ENCODE measurements at regions not wholly inside any gene's neighbourhood (a gene's known extent, or its start where the extent isn't known, plus 50 kb on each side); places are given as distances from the start of the nearest gene placed in this dataset.

GRCh38 chr1:229098903-229099578 lies 171.9 kb upstream of the RAB4A start (continued):
- 0 out of 2 replicates have a peak, but pooled peaks have one; percentile 44 for TF ChIP-seq RFXAP (CRISPR knock-in tag; IDR thresholded peaks at IDR 0.05; ENCODE audit: borderline replicate concordance)
- no peak for TF ChIP-seq DDIT3 (CRISPR knock-in tag; IDR thresholded peaks at IDR 0.05)
- TF ChIP-seq MEIS2 (CRISPR knock-in tag; IDR thresholded peaks at IDR 0.05) = peak; percentile 76; the same call in 1 of the 2 replicates
- TF ChIP-seq PCBP1 (IDR thresholded peaks at IDR 0.05; ENCODE audit: borderline replicate concordance, low read depth, low read length) = no peak
- no peak for TF ChIP-seq ETS1 (CRISPR knock-in tag; IDR thresholded peaks at IDR 0.05)
- no peak for TF ChIP-seq SETDB1 (CRISPR knock-in tag; IDR thresholded peaks at IDR 0.05; ENCODE audit: borderline replicate concordance)
- no peak for TF ChIP-seq ZNF354B (CRISPR knock-in tag; IDR thresholded peaks at IDR 0.05)
- TF ChIP-seq ZNF441 (CRISPR knock-in tag; IDR thresholded peaks at IDR 0.05; ENCODE audit: borderline replicate concordance) = no peak
- peak; percentile 81 for TF ChIP-seq PHF5A (CRISPR knock-in tag; IDR thresholded peaks at IDR 0.05; ENCODE audit: low read depth, unreplicated experiment)
- TF ChIP-seq FUBP1 (CRISPR knock-in tag; IDR thresholded peaks at IDR 0.05; ENCODE audit: borderline replicate concordance) = no peak
- peak; percentile 84; the same call in 1 of the 2 replicates for TF ChIP-seq ZKSCAN8 (CRISPR knock-in tag; IDR thresholded peaks at IDR 0.05; ENCODE audit: borderline replicate concordance)
- no peak; the same call in 1 of the 2 replicates for TF ChIP-seq ZSCAN5A (CRISPR knock-in tag; IDR thresholded peaks at IDR 0.05; ENCODE audit: borderline replicate concordance)
- TF ChIP-seq HOXD1 (CRISPR knock-in tag; IDR thresholded peaks at IDR 0.05) = peak; percentile 84
- TF ChIP-seq THRA (CRISPR knock-in tag; IDR thresholded peaks at IDR 0.05; ENCODE audit: borderline replicate concordance) = peak; percentile 89
- no peak for TF ChIP-seq ZFP36 (IDR thresholded peaks at IDR 0.05; ENCODE audit: borderline replicate concordance, low read depth, low read length, partially characterized antibody)
- TF ChIP-seq HBP1 (CRISPR knock-in tag; IDR thresholded peaks at IDR 0.05; ENCODE audit: low read depth) = no peak
- TF ChIP-seq FOSL2 (CRISPR knock-in tag; IDR thresholded peaks at IDR 0.05) = peak; percentile 78
- no peak for TF ChIP-seq ZFP36L2 (CRISPR knock-in tag; IDR thresholded peaks at IDR 0.05)
- no peak for TF ChIP-seq SOX6 (IDR thresholded peaks at IDR 0.05)
- TF ChIP-seq SOX6 (CRISPR knock-in tag; IDR thresholded peaks at IDR 0.05) = peak; percentile 84
- TF ChIP-seq ZSCAN30 (CRISPR knock-in tag; IDR thresholded peaks at IDR 0.05) = no peak
- TF ChIP-seq ZFAT (CRISPR knock-in tag; conservative IDR thresholded peaks at IDR 0.05) = no peak

Measured in HepG2 (cell line).